Neural progenitor cell (in vitro differentiated cells): ENCODE measurements at regions not wholly inside any gene's neighbourhood (a gene's known extent, or its start where the extent isn't known, plus 50 kb on each side); places are given as distances from the start of the nearest gene placed in this dataset.

Source experiments
- DNase-seq: peaks from one replicate; pipeline ENCODE4 v3.0.0-alpha.2; 2016; ENCODE audit warnings: low spot score
- H2AFZ ChIP-seq: fragments of 200-600 bp; sonication (generic); replicated peaks from 2 replicates; pipeline ENCODE4 v1.6.1; 2016; ENCODE audit warnings: antibody characterized with exemption
- H3F3A ChIP-seq: fragments of 200-600 bp; sonication (generic); 2 replicates; pipeline ENCODE4 v1.6.1; 2016; ENCODE audit warnings: antibody characterized with exemption, low read depth
- H3K27ac ChIP-seq: fragments of 200-600 bp; sonication (generic); 2 replicates; pipeline ENCODE4 v1.5.1; 2016; ENCODE audit warnings: mild to moderate bottlenecking
- H3K27me3 ChIP-seq: fragments of 200-600 bp; sonication (generic); 2 replicates; pipeline ENCODE4 v1.6.1; 2016; ENCODE audit warnings: mild to moderate bottlenecking, moderate library complexity
- H3K36me3 ChIP-seq: fragments of 200-600 bp; sonication (generic); 2 replicates; pipeline ENCODE4 v1.5.1; 2016
- H3K4me1 ChIP-seq: fragments of 200-600 bp; sonication (generic); 2 replicates; pipeline ENCODE4 v1.6.1; 2016; ENCODE audit warnings: mixed run types
- H3K4me2 ChIP-seq: fragments of 200-600 bp; sonication (generic); 2 replicates; pipeline ENCODE4 v1.6.1; 2016
- H3K4me3 ChIP-seq: fragments of 200-600 bp; sonication (generic); 2 replicates; pipeline ENCODE4 v1.5.1; 2016
- H3K79me2 ChIP-seq: fragments of 200-600 bp; sonication (generic); 2 replicates; pipeline ENCODE4 v1.6.1; 2016; ENCODE audit warnings: low read depth
- H3K9ac ChIP-seq: fragments of 200-600 bp; sonication (generic); 2 replicates; pipeline ENCODE4 v1.6.1; 2016
- H3K9me3 ChIP-seq: fragments of 200-600 bp; sonication (generic); 2 replicates; pipeline ENCODE4 v1.5.1; 2016; ENCODE audit warnings: low read depth
- H4K20me1 ChIP-seq: fragments of 200-600 bp; sonication (generic); 2 replicates; pipeline ENCODE4 v1.6.1; 2016; ENCODE audit warnings: low read depth
- H3K27ac Mint-ChIP-seq: 3 replicates; pipeline ENCODE4 v1.8.0; 2021; ENCODE audit warnings: mixed read lengths
- H3K27me3 Mint-ChIP-seq: 2 replicates; pipeline ENCODE4 v1.8.0; 2022; ENCODE audit warnings: low read depth, mild to moderate bottlenecking, inconsistent platforms, moderate library complexity, mixed read lengths; ENCODE audit not compliant: insufficient read depth
- H3K36me3 Mint-ChIP-seq: 3 replicates; pipeline ENCODE4 v1.8.0; 2021; ENCODE audit warnings: mixed read lengths
- H3K4me1 Mint-ChIP-seq: 3 replicates; pipeline ENCODE4 v1.8.0; 2021; ENCODE audit warnings: mixed read lengths
- H3K4me3 Mint-ChIP-seq: 3 replicates; pipeline ENCODE4 v1.8.0; 2021; ENCODE audit warnings: mild to moderate bottlenecking, moderate library complexity, mixed read lengths
- H3K9me3 Mint-ChIP-seq: 3 replicates; pipeline ENCODE4 v1.8.0; 2020; ENCODE audit warnings: mixed read lengths
- CTCF ChIP-seq: fragments of 200-600 bp; sonication (generic); IDR thresholded peaks from 2 replicates; pipeline ENCODE4 v1.5.1; 2017; ENCODE audit warnings: antibody characterized with exemption, mild to moderate bottlenecking
- EZH2 ChIP-seq: fragments of 200-600 bp; sonication (generic); IDR thresholded peaks from 2 replicates; pipeline ENCODE4 v1.6.1; 2017; ENCODE audit warnings: antibody characterized with exemption, mild to moderate bottlenecking, moderate library complexity
- EZH2phosphoT487 ChIP-seq: fragments of 200-600 bp; sonication (generic); IDR thresholded peaks from 2 replicates; pipeline ENCODE4 v1.6.1; 2017; ENCODE audit warnings: antibody characterized with exemption

GRCh38 chr2:161017780-161018470, 142.3 kb upstream of the TANK start:
- Histone ChIP-seq H3F3A (no peaks in the 10 kb centered on the region), H4K20me1 (no peaks in the 10 kb centered on the region), H3K36me3 (no peaks in the 10 kb centered on the region), H3K9me3 (no peaks in the 10 kb centered on the region), H3K27ac (no peak overlapping the region), H3K79me2 (no peaks in the 10 kb centered on the region), H2AFZ (no peak overlapping the region), H3K27me3 (no peaks in the 10 kb centered on the region), H3K9ac (no peak overlapping the region), H3K4me2 (no peak overlapping the region), H3K4me1 (no peaks in the 10 kb centered on the region), H3K4me3 (no peak overlapping the region)
- Mint-ChIP-seq H3K27me3 (peaks cover 2% of the 10 kb centered on the region), H3K36me3 (no peaks in the 10 kb centered on the region), H3K4me1 (peaks cover 2% of the 10 kb centered on the region), H3K4me3 (no peak overlapping the region), H3K9me3 (peaks cover 18% of the 10 kb centered on the region), H3K27ac (no peak overlapping the region)
- TF ChIP-seq CTCF (no peak), EZH2 (no peak), EZH2phosphoT487 (no peak)
- no peak for DNase-seq

- Histone ChIP-seq H3K36me3 (no peaks in the 10 kb centered on the region), H3K9ac (no peak overlapping the region), H3K4me2 (no peak overlapping the region), H3K79me2 (no peaks in the 10 kb centered on the region), H3K4me3 (no peak overlapping the region), H3K9me3 (no peaks in the 10 kb centered on the region), H2AFZ (no peak overlapping the region), H3K27me3 (no peaks in the 10 kb centered on the region), H3K27ac (no peak overlapping the region), H4K20me1 (no peaks in the 10 kb centered on the region), H3F3A (no peaks in the 10 kb centered on the region), H3K4me1 (no peaks in the 10 kb centered on the region)
- no peaks in the 10 kb centered on the region for H3K36me3 Mint-ChIP-seq
- H3K9me3 Mint-ChIP-seq: peaks cover 13% of the 10 kb centered on the region
- no peak overlapping the region for H3K4me3 Mint-ChIP-seq
- no peak for DNase-seq
- peaks cover 2% of the 10 kb centered on the region for H3K4me1 Mint-ChIP-seq
- H3K27ac Mint-ChIP-seq: no peak overlapping the region
- no peak for TF ChIP-seq EZH2phosphoT487
- TF ChIP-seq EZH2: no peak
- TF ChIP-seq CTCF: no peak
- peaks cover 2% of the 10 kb centered on the region for H3K27me3 Mint-ChIP-seq
Measured at GRCh38 chr2:161019311-161019710, 140.9 kb upstream of the TANK start.

GRCh38 chr2:161020437-161020836, 139.8 kb upstream of the TANK start:
- no peaks in the 10 kb centered on the region for H3K36me3 ChIP-seq
- no peak overlapping the region for H3K4me3 ChIP-seq
- H3K4me1 ChIP-seq: no peaks in the 10 kb centered on the region
- no peaks in the 10 kb centered on the region for H3K36me3 Mint-ChIP-seq
- no peaks in the 10 kb centered on the region for H3F3A ChIP-seq
- H2AFZ ChIP-seq: no peak overlapping the region
- no peak for TF ChIP-seq EZH2phosphoT487
- no peak for TF ChIP-seq EZH2
- no peak for TF ChIP-seq CTCF
- H3K4me3 Mint-ChIP-seq: no peak overlapping the region
- no peak for DNase-seq
- no peaks in the 10 kb centered on the region for H4K20me1 ChIP-seq
- H3K9ac ChIP-seq: no peak overlapping the region
- H3K79me2 ChIP-seq: no peaks in the 10 kb centered on the region
- no peak overlapping the region for H3K27ac Mint-ChIP-seq
- H3K9me3 ChIP-seq: no peaks in the 10 kb centered on the region
- peaks cover 2% of the 10 kb centered on the region for H3K27me3 Mint-ChIP-seq
- peaks cover 3% of the 10 kb centered on the region for H3K9me3 Mint-ChIP-seq
- H3K4me1 Mint-ChIP-seq: peaks cover 2% of the 10 kb centered on the region
- H3K4me2 ChIP-seq: no peak overlapping the region
- no peaks in the 10 kb centered on the region for H3K27me3 ChIP-seq
- no peak overlapping the region for H3K27ac ChIP-seq
